ENCODE measurements at regions not wholly inside any gene's neighbourhood (a gene's known extent, or its start where the extent isn't known, plus 50 kb on each side); places are given as distances from the start of the nearest gene placed in this dataset.

DNA sequence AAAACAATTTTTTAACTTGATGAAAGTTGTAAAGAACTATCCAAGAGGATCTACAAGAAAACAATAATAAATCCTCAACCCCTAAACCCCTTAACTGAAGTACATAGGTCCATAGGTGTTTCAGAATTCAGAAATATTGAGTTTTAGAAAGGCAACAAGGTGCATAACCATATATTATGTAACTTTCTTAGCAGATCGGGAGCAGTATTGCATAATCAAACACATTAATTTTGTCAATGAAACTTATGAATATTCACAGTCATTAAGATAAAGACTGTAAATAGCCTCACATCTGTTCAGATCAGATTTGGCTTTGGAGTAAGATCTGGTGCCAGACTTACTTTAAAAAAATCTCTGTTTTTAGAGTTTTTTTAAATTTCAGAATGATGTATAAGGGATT, 647.1 kb upstream of the FLRT2 start:
- Histone ChIP-seq H3K9me3 (no peaks in the 10 kb centered on the region), H3K4me3 (no peak overlapping the region), H3K27ac (no peak overlapping the region), H3K4me1 (no peaks in the 10 kb centered on the region), H3K36me3 (no peaks in the 10 kb centered on the region), H3K9ac (ENCODE audit: low read depth in 2 of 2, low read length in 2 of 2) (no peak overlapping the region), H3K27me3 (no peaks in the 10 kb centered on the region)
- intact Hi-C loops (cut with DNase I), result no loop called here
- DNase-seq, result no peak
- TF ChIP-seq, protein P1, sequence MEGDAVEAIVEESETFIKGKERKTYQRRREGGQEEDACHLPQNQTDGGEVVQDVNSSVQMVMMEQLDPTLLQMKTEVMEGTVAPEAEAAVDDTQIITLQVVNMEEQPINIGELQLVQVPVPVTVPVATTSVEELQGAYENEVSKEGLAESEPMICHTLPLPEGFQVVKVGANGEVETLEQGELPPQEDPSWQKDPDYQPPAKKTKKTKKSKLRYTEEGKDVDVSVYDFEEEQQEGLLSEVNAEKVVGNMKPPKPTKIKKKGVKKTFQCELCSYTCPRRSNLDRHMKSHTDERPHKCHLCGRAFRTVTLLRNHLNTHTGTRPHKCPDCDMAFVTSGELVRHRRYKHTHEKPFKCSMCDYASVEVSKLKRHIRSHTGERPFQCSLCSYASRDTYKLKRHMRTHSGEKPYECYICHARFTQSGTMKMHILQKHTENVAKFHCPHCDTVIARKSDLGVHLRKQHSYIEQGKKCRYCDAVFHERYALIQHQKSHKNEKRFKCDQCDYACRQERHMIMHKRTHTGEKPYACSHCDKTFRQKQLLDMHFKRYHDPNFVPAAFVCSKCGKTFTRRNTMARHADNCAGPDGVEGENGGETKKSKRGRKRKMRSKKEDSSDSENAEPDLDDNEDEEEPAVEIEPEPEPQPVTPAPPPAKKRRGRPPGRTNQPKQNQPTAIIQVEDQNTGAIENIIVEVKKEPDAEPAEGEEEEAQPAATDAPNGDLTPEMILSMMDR (IDR thresholded peaks at IDR 0.05), result no peak

DNA sequence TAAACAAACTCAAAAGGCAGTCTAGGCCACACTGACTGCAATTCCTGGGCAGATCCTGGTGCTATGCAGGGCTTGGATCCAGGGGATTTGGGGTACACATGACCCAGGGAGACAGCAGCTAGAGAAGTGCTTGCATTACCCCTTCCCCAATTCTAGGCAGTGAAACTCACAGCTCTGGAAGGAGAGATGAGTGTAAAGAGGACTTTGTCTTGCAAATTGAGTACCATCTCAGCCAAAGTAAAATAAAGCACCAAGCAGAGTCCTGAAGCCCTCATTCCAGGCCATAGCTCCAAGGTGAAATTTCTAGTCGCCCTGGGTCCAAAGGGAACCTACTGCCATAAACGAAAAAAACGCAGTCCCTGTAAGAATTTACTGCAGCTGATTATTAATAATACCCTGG, 644.9 kb upstream of the FLRT2 start:
- DNase-seq, result no peak
- no peaks in the 10 kb centered on the region for H3K9me3 ChIP-seq
- intact Hi-C loops (cut with DNase I), result no loop called here
- TF ChIP-seq, protein P1 (IDR thresholded peaks at IDR 0.05), result no peak
- H3K4me1 ChIP-seq, result no peaks in the 10 kb centered on the region
- no peak overlapping the region for H3K4me3 ChIP-seq
- H3K9ac ChIP-seq (ENCODE audit: low read depth in 2 of 2, low read length in 2 of 2), result no peak overlapping the region
- no peaks in the 10 kb centered on the region for H3K36me3 ChIP-seq
- H3K27ac ChIP-seq, result no peak overlapping the region
- no peaks in the 10 kb centered on the region for H3K27me3 ChIP-seq

GRCh38 chr14:84891404-84891803, 638.5 kb upstream of the FLRT2 start:
- H3K4me3 ChIP-seq, result no peak overlapping the region
- no peak overlapping the region for H3K27ac ChIP-seq
- no peaks in the 10 kb centered on the region for H3K36me3 ChIP-seq
- no peaks in the 10 kb centered on the region for H3K4me1 ChIP-seq
- intact Hi-C loops (cut with DNase I), result no loop called here
- no peaks in the 10 kb centered on the region for H3K9me3 ChIP-seq
- no peak for DNase-seq
- H3K27me3 ChIP-seq, result no peaks in the 10 kb centered on the region
- TF ChIP-seq, protein P1 (IDR thresholded peaks at IDR 0.05), result no peak
- no peak overlapping the region for H3K9ac ChIP-seq (ENCODE audit: low read depth in 2 of 2, low read length in 2 of 2)

GRCh38 chr14:84894254-84894653, 635.7 kb upstream of the FLRT2 start:
- intact Hi-C loops (cut with DNase I), result no loop called here
- Histone ChIP-seq H3K9me3 (no peaks in the 10 kb centered on the region), H3K27ac (no peak overlapping the region), H3K27me3 (no peaks in the 10 kb centered on the region), H3K9ac (ENCODE audit: low read depth in 2 of 2, low read length in 2 of 2) (no peak overlapping the region), H3K4me1 (no peaks in the 10 kb centered on the region), H3K4me3 (no peak overlapping the region), H3K36me3 (no peaks in the 10 kb centered on the region)
- DNase-seq, result no peak
- TF ChIP-seq, protein P1 (IDR thresholded peaks at IDR 0.05), result no peak

DNA sequence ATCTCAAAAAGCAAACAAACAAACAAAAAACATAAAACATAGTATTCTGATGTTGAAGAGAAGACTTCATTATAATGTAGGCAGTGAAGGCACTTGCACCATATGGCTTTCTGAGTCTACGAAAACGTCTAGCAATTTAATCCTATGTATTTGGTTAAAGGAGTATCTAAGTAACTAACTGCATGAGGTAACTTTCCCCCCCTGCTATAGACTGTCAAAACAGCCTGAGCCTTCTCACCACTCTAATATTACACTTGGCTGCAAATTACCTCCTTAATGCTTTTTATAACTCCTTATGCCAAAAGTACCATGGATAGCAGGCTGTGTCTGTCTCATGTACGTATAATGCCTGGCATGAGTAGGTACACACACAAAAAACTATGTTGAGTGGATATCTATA, 607.6 kb upstream of the FLRT2 start:
- no peak for DNase-seq
- Histone ChIP-seq H3K27ac (no peak overlapping the region), H3K9ac (ENCODE audit: low read depth in 2 of 2, low read length in 2 of 2) (no peak overlapping the region), H3K4me1 (no peaks in the 10 kb centered on the region), H3K4me3 (no peak overlapping the region), H3K36me3 (no peaks in the 10 kb centered on the region), H3K27me3 (no peaks in the 10 kb centered on the region), H3K9me3 (no peaks in the 10 kb centered on the region)
- intact Hi-C loops (cut with DNase I), result no loop called here
- TF ChIP-seq, protein P1 (IDR thresholded peaks at IDR 0.05), result no peak

- Histone ChIP-seq H3K9ac (ENCODE audit: low read depth in 2 of 2, low read length in 2 of 2) (no peak overlapping the region), H3K36me3 (no peaks in the 10 kb centered on the region), H3K4me3 (no peak overlapping the region), H3K9me3 (no peaks in the 10 kb centered on the region), H3K27me3 (no peaks in the 10 kb centered on the region), H3K4me1 (no peaks in the 10 kb centered on the region), H3K27ac (no peak overlapping the region)
- DNase-seq, result no peak
- intact Hi-C loops (cut with DNase I), result no loop called here
- TF ChIP-seq, protein P1 (IDR thresholded peaks at IDR 0.05), result no peak
Observed at GRCh38 chr14:84926656-84927055, 603.3 kb upstream of the FLRT2 start.
